ENCODE measurements at regions not wholly inside any gene's neighbourhood (a gene's known extent, or its start where the extent isn't known, plus 50 kb on each side); places are given as distances from the start of the nearest gene placed in this dataset.
A peak's percentile ranks its signal among the peaks of the same experiment; 100 is the strongest.
"Not testable (repeated sequence)": the region's sequence is repeated elsewhere in the genome, so short reads cannot be mapped to it uniquely, and the experiment has no call there.

DNA sequence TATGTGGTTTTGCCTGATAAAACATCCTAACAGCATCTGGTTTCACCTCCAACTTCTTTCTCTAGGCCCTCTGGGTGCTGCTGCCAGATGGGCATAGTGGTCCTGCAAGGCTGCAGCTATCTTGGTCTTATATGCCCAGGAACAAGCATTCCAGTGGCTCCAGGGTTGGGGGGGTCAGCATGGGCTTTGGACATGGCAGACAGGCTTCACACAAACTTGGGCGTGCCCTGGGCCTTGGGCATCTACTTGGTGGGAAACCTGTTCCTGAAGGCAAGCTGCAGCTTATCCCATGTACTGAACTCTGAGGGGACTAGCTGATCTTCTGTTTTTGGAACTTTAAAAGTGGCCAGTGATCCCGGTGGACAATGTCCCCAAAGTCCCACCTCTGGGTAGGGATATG is 54.9 kb upstream of the ZNF678 start:
- DNase-seq: no peak

- DNase-seq: not testable (repeated sequence)
Measured at GRCh38 chr1:227506490-227507393, 56.6 kb upstream of the ZNF678 start.

- not testable (repeated sequence) for DNase-seq
Measured at GRCh38 chr1:227496045-227496444, 67.3 kb upstream of the ZNF678 start.

DNA sequence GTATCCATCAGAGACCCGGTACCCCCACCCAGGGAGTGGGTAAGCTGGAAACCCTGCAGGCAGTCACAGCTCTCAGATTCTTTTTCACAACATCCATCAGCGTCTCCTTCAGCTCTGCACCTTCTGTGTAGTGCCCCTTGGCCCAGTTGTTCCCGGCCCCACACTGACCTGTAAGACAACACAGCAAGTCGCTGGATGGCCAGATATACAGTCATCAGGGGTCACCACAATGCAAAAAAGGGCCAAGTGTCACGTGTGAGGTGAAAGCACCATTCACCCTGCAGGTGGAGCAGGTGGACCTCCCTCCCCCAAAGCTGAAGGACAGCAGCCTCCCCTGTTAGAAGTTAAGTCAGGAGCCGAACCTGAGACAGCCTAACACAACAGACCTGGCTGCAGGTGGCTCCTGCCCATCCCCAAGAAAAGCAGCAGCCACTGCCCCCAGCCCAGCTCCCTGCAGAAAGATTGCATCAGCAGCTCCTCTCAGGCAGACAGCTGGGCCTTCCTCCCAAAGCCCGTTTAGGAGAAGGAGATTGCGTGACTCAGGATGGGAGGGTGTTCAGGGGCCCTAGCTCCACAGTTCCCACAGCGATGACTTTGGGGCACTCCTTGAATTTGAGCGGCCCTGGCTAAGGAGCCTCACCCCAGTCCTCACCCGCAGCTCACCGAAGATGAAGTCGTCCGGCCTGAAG is 69.3 kb upstream of the ZNF678 start:
- not testable (repeated sequence) for DNase-seq

DNA sequence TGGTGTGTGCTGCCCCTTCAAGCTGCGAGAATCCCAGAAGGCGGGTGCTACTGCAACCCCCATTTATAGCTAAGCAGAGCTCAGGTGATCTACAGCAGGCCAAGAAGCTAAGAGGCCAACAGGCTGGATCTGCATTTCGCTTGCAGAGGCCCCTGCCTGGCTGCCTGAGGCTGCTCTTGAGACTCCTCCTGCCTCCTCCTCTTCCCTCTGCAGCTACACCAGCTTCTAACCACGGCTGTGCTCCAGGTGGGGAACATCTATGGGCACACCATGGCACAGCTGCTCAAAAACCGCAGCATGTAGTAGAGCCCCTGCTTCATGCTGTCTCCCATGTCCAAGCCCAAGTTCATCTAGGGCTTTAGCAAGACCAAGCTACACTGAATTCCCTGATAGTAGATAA is 72.9 kb upstream of the ZNF678 start:
- no peak for DNase-seq

GRCh38 chr1:227490001-227490400 is 73.4 kb upstream of the ZNF678 start:
- DNase-seq: no peak

DNA sequence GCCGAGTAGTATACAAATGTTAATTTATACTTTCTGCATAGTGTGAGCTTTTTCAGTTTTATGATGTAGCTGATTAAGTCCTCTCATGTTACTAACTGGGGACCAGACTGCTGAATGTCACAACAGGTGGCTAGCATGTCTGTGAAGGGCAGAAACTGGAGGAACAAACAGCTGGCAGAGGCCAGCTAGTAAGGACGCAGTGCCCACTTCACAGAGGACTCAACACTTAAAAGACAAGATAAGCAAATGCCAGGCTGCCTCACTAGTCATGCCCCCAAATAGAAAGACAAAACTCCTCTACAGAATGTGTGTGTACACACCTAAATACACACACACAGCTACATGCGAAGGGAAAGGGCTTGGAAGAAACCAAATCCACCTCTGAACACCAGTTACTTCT is 73.8 kb upstream of the ZNF678 start:
- DNase-seq: no peak

DNA sequence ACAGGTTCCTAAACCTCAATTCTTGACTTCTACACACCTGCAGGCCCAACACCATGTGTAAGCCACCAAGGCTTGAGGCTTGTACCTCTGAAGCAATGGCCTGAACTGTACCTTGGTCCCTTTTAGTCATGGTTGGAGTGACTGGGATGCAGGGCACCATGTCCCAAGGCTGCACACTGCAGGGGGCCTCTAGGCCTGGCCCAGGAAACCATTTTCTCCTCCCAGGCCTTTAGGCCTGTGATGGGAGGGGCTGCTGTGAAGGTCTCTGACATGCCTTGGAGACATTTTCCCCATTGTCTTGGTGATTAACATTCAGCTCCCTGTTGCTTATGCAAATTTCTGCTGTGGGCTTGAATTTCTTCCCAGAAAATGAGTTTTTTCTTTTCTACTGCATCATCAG is 75.8 kb upstream of the ZNF678 start:
- no peak for DNase-seq

DNA sequence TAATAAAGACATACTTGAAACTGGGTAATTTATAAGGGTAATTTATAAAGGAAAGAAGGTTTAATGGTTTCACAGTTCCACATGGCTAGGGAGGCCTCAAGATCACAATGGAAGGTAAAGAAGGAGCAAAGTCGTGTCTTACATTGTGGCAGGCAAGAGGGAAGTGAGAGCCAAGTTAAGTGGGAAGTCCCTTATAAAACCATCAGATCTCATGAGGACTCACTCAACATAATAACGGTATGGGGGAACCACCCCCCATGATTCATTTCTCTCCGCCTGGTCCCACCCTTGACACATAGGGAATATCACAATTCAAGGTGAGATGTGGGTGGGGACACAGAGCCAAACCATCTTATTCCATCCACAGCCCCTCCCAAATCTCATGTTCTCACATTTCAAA is 76.8 kb upstream of the ZNF678 start:
- DNase-seq: no peak

DNA sequence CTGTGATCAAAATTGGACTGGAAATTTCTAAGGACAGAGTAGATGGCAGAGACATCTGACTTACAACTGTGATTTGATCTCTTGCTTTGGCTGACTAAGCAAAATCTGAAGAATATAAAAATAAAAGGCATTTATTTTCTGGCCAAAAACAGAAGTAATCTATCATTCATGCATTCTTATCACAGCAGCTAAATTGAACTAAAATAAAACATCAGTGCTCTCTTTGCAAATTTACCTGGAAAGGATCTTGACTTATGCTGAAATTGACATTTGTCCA is 81.4 kb upstream of the ZNF678 start:
- DNase-seq: no peak

GRCh38 chr1:227474072-227474471 is 89.3 kb upstream of the ZNF678 start:
- not testable (repeated sequence) for DNase-seq

DNA sequence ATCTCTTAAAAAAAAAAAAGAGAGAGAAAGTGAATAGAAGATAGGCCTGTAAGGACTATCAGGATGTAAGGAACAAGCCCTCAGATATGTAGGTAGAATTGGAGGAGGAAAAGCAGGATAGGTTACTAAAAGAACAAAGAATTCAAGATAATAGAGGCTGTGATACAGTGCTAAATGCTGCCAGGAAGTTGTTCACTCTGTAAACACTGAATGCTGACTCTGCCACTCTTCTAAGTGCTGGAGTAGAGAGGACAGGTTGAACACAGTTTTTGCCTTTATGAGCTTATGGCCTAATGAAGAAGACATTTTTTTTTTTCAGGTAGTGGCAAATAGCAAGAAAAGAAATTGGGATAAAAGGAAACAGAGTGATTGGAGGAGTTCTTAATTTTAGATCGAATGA is 90.6 kb upstream of the ZNF678 start:
- no peak for DNase-seq

GRCh38 chr1:227470688-227471087 is 92.7 kb upstream of the ZNF678 start:
- DNase-seq: no peak

DNA sequence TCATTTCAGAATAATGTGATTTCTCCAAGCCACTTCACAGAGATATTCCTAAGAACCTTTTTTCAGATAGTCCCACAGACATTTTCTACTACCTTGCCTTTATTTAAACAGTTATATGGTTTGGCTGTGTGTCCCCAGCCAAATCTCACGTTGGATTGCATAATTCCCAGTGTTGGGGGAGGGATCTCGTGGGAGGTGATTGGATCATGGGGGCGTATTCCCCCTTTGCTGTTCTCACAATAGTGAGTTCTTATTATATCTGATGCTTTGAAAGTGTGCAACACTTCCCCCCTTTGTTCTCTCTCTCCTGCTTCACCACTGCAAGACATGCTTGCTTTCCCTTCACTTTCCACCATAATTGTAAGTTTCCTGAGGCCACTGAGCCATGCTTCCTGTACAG is 93.6 kb upstream of the ZNF678 start:
- DNase-seq: no peak

- no peak for DNase-seq
Measured at GRCh38 chr1:227466039-227466645, 97.2 kb upstream of the ZNF678 start.

GRCh38 chr1:227465256-227465655 is 98.1 kb upstream of the ZNF678 start:
- DNase-seq: no peak

DNA sequence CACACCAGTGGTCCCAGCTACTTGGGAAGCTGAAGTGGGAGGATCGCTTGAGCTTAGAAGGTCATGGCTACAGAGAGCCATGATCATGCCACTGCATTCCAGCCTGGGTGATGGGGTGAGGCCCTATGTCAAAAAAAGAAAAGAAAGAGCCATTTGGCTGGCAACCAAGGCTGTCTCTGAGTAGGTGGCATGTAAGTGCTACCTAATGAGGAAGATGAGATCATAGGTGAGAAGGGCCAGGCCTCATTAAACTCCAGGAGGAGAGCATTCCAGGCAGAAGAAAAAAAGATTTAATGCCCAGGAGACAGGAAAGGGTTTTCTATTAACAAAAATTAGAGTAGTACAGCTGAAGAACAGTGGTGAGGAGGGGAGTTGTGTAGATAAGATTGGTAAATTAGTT is 103.4 kb upstream of the ZNF678 start:
- DNase-seq: peak; percentile 36

- DNase-seq: no peak
Measured at GRCh38 chr1:227459326-227459841, 104.0 kb upstream of the ZNF678 start.

- DNase-seq: no peak
Measured at GRCh38 chr1:227454686-227455085, 108.7 kb upstream of the ZNF678 start.

- no peak for DNase-seq
Measured at GRCh38 chr1:227453631-227454355, 109.6 kb upstream of the ZNF678 start.

GRCh38 chr1:227451954-227452353 is 111.4 kb upstream of the ZNF678 start:
- DNase-seq: no peak

DNA sequence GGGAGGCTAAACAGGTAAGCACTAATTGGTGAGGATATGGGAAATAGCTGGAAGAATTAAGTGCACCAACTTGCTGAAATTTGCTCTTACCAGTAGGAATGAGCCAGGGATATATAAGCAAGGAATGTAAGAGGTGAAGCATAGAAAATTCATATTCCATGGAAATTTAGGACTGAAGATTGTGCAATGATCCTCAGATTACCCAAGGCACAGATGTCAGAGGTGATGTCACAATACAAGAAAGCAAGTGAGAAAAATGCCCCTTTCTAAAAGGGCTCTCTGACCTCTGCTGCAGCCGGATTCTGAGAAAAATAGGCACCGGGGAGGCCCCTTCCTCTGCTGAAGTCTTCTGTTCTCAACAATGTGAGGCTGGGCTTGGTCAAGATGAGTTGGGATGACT is 112.3 kb upstream of the ZNF678 start:
- DNase-seq: no peak

DNA sequence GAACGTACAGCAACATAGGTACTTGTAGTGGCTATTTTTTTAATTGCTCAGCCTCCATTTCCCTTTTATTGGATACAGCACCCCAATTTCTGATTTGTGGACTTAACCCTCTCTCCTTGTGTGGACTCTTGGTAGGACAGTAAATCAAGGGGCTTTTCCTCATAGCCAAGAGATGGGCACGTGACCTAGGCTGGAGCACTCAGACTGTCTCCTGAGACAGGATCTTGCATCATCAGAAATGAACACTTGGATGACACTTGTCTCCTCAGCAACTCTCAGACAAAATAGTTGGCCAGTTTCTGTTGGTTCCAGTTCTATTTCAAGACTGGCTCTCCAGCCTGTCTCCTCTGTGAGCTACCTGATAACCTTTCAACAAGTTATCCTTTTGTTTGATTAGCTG is 112.9 kb upstream of the ZNF678 start:
- no peak for DNase-seq

All from NCI-H2029 treated with DMSO at 0.1 percent for 48 hours (cell line).